Kidney (tissue), 13 donors: ENCODE measurements at regions not wholly inside any gene's neighbourhood (a gene's known extent, or its start where the extent isn't known, plus 50 kb on each side); places are given as distances from the start of the nearest gene placed in this dataset.

Source experiments
- DNase-seq, 5 donors: peaks; one replicate each; pipeline ENCODE4 v3.0.0-alpha.2; 2013 to 2020
- FAIRE-seq: peaks from 2 replicates; lab custom pipeline; 2012; peaks lifted over from hg19 to GRCh38; lab: Jason Lieb, UNC
- H3K27ac ChIP-seq, 2 donors: one replicate each; pipeline ENCODE4 v1.7.0; 2013; ENCODE audit warnings: low read depth in 2 of 2, low read length in 2 of 2, inconsistent platforms in 1 of 2
- H3K27me3 ChIP-seq: one replicate; pipeline ENCODE4 v1.7.1; 2013; ENCODE audit warnings: low read length, inconsistent platforms; ENCODE audit not compliant: control insufficient read depth, insufficient read depth
- H3K36me3 ChIP-seq, 3 donors: one replicate each; pipeline versions ENCODE4 v1.7.0 to v1.7.1; 2013; ENCODE audit warnings: low read length in 3 of 3, control low read depth in 1 of 3, inconsistent platforms in 1 of 3; ENCODE audit not compliant: insufficient read depth in 3 of 3, control insufficient read depth in 2 of 3
- H3K4me1 ChIP-seq, 3 donors: one replicate each; pipeline versions ENCODE4 v1.7.0 to v1.7.1; 2013; ENCODE audit warnings: low read length in 3 of 3, inconsistent platforms in 1 of 3, low read depth in 1 of 3; ENCODE audit not compliant: control insufficient read depth in 2 of 3, insufficient read depth in 2 of 3
- H3K4me3 ChIP-seq, 3 donors: one replicate each; pipeline versions ENCODE4 v1.7.0 to v1.8.1; 2013; ENCODE audit warnings: low read length in 3 of 3, control low read depth in 1 of 3, inconsistent platforms in 1 of 3
- H3K9ac ChIP-seq, 3 donors: one replicate each; pipeline versions ENCODE4 v1.7.0 to v1.7.1; 2013; ENCODE audit warnings: low read length in 3 of 3, control low read depth in 1 of 3, inconsistent platforms in 1 of 3
- H3K9me3 ChIP-seq, 3 donors: one replicate each; pipeline versions ENCODE4 v1.7.0 to v1.7.1; 2013; ENCODE audit warnings: low read length in 3 of 3, control low read depth in 1 of 3, inconsistent platforms in 1 of 3; ENCODE audit not compliant: control insufficient read depth in 2 of 3, insufficient read depth in 1 of 3
- intact Hi-C: fragments of 100-400 bp; cut with DNase I; formaldehyde crosslinking; loops from one replicate; pipeline ENCODE4 v1.11.1; 2022
- TF ChIP-seq, protein P1 (sequence below): IDR thresholded peaks from 3 replicates; pipeline ENCODE4 v1.5.1; 2012; ENCODE audit warnings: mild to moderate bottlenecking, moderate library complexity, borderline replicate concordance; ENCODE audit not compliant: insufficient read depth; ENCODE audit errors: extremely low read depth
- donor health status: control.
- donor health status: control.
- donor health status: control.
- donor health status: control.
- donor health status: control.
- donor health status: DM: yes; HTN: yes; CAD: no.
- donor health status: Normal renal cell carcinoma (clear cell type).

DNA sequence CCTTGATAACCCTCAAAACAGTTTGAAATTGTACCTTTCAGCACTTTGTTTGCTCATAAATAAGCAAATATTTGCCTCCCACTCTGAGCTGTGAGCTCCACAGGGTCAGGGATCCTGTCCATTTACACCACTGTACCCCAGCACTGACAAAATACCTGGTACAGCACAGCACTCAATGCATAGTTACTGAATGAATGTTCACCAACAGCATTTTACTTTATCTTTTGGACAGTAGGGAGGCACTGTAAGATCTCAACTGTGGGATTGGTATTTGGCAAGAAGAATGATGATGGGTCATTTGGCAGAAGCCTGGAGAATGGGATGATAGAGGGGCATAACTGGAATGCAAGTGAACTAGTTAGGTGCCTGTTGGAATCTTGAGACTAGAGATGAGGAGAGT lies 127.2 kb upstream of the ARGLU1 start:
- H3K4me1 ChIP-seq, result peaks cover 0 to 3% (median 0%) of the 10 kb centered on the region in 3 donors
- no peak for DNase-seq

DNA sequence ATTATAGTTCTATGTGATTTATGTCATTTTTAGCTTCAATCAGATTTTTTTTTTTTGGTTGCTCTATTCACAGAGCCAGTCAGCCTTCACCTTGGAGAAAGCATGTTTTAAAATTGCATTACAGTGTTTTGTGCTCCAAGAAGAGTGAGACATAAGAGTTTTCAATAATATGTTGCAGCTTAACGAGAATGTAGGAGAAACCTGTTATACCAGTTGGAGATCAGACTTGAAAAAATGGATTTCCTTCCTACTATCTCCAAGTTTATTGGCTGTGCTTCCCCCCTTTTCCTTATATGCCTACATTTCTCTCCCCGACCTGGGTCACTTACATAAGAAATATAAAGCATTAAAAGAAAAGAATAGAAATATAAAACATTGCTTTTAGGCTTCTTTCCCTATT lies 123.9 kb upstream of the ARGLU1 start:
- peaks cover 0 to 3% (median 0%) of the 10 kb centered on the region in 3 donors for H3K4me1 ChIP-seq
- H3K9me3 ChIP-seq, result no peaks in the 10 kb centered on the region
- intact Hi-C loops, result no loop called here
- no peak overlapping the region for H3K27ac ChIP-seq
- no peak overlapping the region for H3K9ac ChIP-seq
- H3K36me3 ChIP-seq, result no peaks in the 10 kb centered on the region
- no peak overlapping the region for H3K4me3 ChIP-seq
- H3K27me3 ChIP-seq, result no peaks in the 10 kb centered on the region
- DNase-seq (no peak), FAIRE-seq (no peak)
- TF ChIP-seq, protein P1, sequence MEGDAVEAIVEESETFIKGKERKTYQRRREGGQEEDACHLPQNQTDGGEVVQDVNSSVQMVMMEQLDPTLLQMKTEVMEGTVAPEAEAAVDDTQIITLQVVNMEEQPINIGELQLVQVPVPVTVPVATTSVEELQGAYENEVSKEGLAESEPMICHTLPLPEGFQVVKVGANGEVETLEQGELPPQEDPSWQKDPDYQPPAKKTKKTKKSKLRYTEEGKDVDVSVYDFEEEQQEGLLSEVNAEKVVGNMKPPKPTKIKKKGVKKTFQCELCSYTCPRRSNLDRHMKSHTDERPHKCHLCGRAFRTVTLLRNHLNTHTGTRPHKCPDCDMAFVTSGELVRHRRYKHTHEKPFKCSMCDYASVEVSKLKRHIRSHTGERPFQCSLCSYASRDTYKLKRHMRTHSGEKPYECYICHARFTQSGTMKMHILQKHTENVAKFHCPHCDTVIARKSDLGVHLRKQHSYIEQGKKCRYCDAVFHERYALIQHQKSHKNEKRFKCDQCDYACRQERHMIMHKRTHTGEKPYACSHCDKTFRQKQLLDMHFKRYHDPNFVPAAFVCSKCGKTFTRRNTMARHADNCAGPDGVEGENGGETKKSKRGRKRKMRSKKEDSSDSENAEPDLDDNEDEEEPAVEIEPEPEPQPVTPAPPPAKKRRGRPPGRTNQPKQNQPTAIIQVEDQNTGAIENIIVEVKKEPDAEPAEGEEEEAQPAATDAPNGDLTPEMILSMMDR, result no peak

More for the DNA sequence above, 127.2 kb upstream of the ARGLU1 start:
- Histone ChIP-seq H3K9me3 (no peaks in the 10 kb centered on the region), H3K27ac (no peak overlapping the region), H3K9ac (no peak overlapping the region), H3K4me3 (no peak overlapping the region), H3K27me3 (no peaks in the 10 kb centered on the region), H3K36me3 (no peaks in the 10 kb centered on the region)
- no peak for FAIRE-seq
- TF ChIP-seq, protein P1, result no peak
- intact Hi-C loops, result no loop called here

DNA sequence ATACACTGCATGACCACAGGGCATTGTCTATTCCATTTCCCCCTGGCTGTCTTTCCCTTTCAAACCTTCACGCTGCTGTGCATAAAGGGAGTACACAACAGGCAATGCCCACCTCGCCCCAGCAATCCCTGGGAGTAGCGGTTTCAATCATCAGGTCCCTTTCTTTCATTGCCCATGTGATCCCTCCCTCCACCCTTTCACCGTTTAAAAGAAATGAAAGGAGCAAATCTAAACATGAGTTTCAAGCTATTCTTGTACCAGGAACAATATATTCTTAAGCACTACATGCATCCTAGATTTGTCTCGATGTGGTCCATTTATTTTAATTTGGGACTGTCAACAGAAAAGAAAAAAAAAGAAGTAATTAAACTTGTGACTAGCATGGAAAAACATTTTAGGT lies 123.4 kb upstream of the ARGLU1 start:
- H3K27ac ChIP-seq, result peak overlapping the region; percentile 39 to 62
- H3K4me1 ChIP-seq, result peaks cover 0 to 3% (median 0%) of the 10 kb centered on the region in 3 donors

More for the DNA sequence above, 123.4 kb upstream of the ARGLU1 start:
- FAIRE-seq (no peak), DNase-seq (peak in 4 of 5 donors; percentile 55 to 90 (median 76))
- Histone ChIP-seq H3K27me3 (no peaks in the 10 kb centered on the region), H3K36me3 (no peaks in the 10 kb centered on the region), H3K9me3 (no peaks in the 10 kb centered on the region), H3K9ac (no peak overlapping the region), H3K4me3 (peak overlapping the region in 2 of 3 donors; percentile 7 to 18)
- TF ChIP-seq, protein P1, result no peak
- intact Hi-C loops, result no loop called here
